ENCODE measurements at regions not wholly inside any gene's neighbourhood (a gene's known extent, or its start where the extent isn't known, plus 50 kb on each side); places are given as distances from the start of the nearest gene placed in this dataset.
A peak's percentile ranks its signal among the peaks of the same experiment; 100 is the strongest.
"Not testable (repeated sequence)": the region's sequence is repeated elsewhere in the genome, so short reads cannot be mapped to it uniquely, and the experiment has no call there.

- POLR2A ChIA-PET; H3K4me3 ChIP-seq (ENCODE audit: low read depth, low read length); CTCF ChIA-PET; H3K36me3 ChIP-seq (ENCODE audit: control insufficient read depth, insufficient read depth, low read length); H3K27me3 ChIP-seq (ENCODE audit: control insufficient read depth, insufficient read depth, low read length); DNase-seq (ENCODE audit: low read depth): not testable (repeated sequence)
Observed at GRCh38 chr6:71007298-71007697, 50.4 kb upstream of the B3GAT2 start.

- no peak for DNase-seq (ENCODE audit: low read depth)
- peaks cover 2% of the 10 kb centered on the region for H3K27me3 ChIP-seq (ENCODE audit: control insufficient read depth, insufficient read depth, low read length)
- no peak for TF ChIP-seq CTCF (IDR thresholded peaks at IDR 0.05; ENCODE audit: insufficient read depth, low read depth, low read length)
- CTCF ChIA-PET, result interaction anchor here (0.6 to 3.0 kb wide), 8 partner anchors 9 to 791 kb away, joined by 3 to 24 read pairs (median 4); no protein-coding TSS in a partner anchor
- POLR2A ChIA-PET, result no interaction called here
- no peaks in the 10 kb centered on the region for H3K36me3 ChIP-seq (ENCODE audit: control insufficient read depth, insufficient read depth, low read length)
- no peak overlapping the region for H3K4me3 ChIP-seq (ENCODE audit: low read depth, low read length)
Observed at GRCh38 chr6:71011871-71012371, 55.1 kb upstream of the B3GAT2 start.

- Histone ChIP-seq H3K27me3 (ENCODE audit: control insufficient read depth, insufficient read depth, low read length) (peaks cover 2% of the 10 kb centered on the region), H3K36me3 (ENCODE audit: control insufficient read depth, insufficient read depth, low read length) (no peaks in the 10 kb centered on the region), H3K4me3 (ENCODE audit: low read depth, low read length) (no peak overlapping the region)
- TF ChIP-seq CTCF (IDR thresholded peaks at IDR 0.05; ENCODE audit: insufficient read depth, low read depth, low read length), result peak; percentile 85
- CTCF ChIA-PET, result interaction anchor here (0.6 to 3.0 kb wide), 10 partner anchors 14 to 933 kb away, joined by 3 to 24 read pairs (median 3); no protein-coding TSS in a partner anchor
- POLR2A ChIA-PET, result no interaction called here
- no peak for DNase-seq (ENCODE audit: low read depth)
Observed at GRCh38 chr6:71012866-71013469, 56.1 kb upstream of the B3GAT2 start.

- TF ChIP-seq CTCF (IDR thresholded peaks at IDR 0.05; ENCODE audit: insufficient read depth, low read depth, low read length), result no peak
- CTCF ChIA-PET, result interaction anchor here (1.1 kb wide), 1 partner anchor 705 kb away, joined by 3 read pairs; no protein-coding TSS in a partner anchor
- POLR2A ChIA-PET, result no interaction called here
- no peaks in the 10 kb centered on the region for H3K36me3 ChIP-seq (ENCODE audit: control insufficient read depth, insufficient read depth, low read length)
- no peak overlapping the region for H3K4me3 ChIP-seq (ENCODE audit: low read depth, low read length)
- H3K27me3 ChIP-seq (ENCODE audit: control insufficient read depth, insufficient read depth, low read length), result peaks cover 2% of the 10 kb centered on the region
- no peak for DNase-seq (ENCODE audit: low read depth)
Observed at GRCh38 chr6:71015392-71015791, 58.5 kb upstream of the B3GAT2 start.

- no peak for TF ChIP-seq CTCF (IDR thresholded peaks at IDR 0.05; ENCODE audit: insufficient read depth, low read depth, low read length)
- no peak overlapping the region for H3K4me3 ChIP-seq (ENCODE audit: low read depth, low read length)
- DNase-seq (ENCODE audit: low read depth), result no peak
Observed at GRCh38 chr6:71028236-71028876, 71.5 kb upstream of the B3GAT2 start.

More at GRCh38 chr6:71028236-71028876, 71.5 kb upstream of the B3GAT2 start:
- no peaks in the 10 kb centered on the region for H3K27me3 ChIP-seq (ENCODE audit: control insufficient read depth, insufficient read depth, low read length)
- ChIA-PET POLR2A (no interaction called here), CTCF (interaction anchor here (1.2 kb wide), 1 partner anchor 15 kb away, joined by 3 read pairs; no protein-coding TSS in a partner anchor)
- H3K36me3 ChIP-seq (ENCODE audit: control insufficient read depth, insufficient read depth, low read length), result no peaks in the 10 kb centered on the region
